SU-DHL-6 (cell line): ENCODE measurements at regions not wholly inside any gene's neighbourhood (a gene's known extent, or its start where the extent isn't known, plus 50 kb on each side); places are given as distances from the start of the nearest gene placed in this dataset.

Source experiments
- H2AFZ ChIP-seq: fragments of 200-600 bp; sonication (generic); 2 replicates; pipeline ENCODE4 v1.6.1; 2014; ENCODE audit warnings: low read depth, mild to moderate bottlenecking, moderate library complexity, mixed read lengths, antibody characterized with exemption, low read length; ENCODE audit not compliant: severe bottlenecking
- H3F3A ChIP-seq: fragments of 200-600 bp; shearing (Covaris generic); 2 replicates; pipeline ENCODE4 v1.6.0; 2016; ENCODE audit warnings: antibody characterized with exemption, mild to moderate bottlenecking; ENCODE audit not compliant: insufficient read depth
- H3K27ac ChIP-seq: fragments of 200-600 bp; sonication (generic); 2 replicates; pipeline ENCODE4 v1.5.1; 2016; ENCODE audit warnings: low read depth, mild to moderate bottlenecking, low read length, moderate library complexity, mixed read lengths
- H3K27me3 ChIP-seq: fragments of 200-600 bp; sonication (generic), shearing (Covaris generic); 2 replicates; pipeline ENCODE4 v1.6.0; 2014; ENCODE audit warnings: mild to moderate bottlenecking, low read length
- H3K36me3 ChIP-seq: fragments of 200-600 bp; sonication (generic); 2 replicates; pipeline ENCODE4 v1.6.1; 2014; ENCODE audit warnings: mild to moderate bottlenecking, low read length, mixed read lengths
- H3K4me2 ChIP-seq: fragments of 300-600, 200-600 bp; shearing (Covaris generic), sonication (generic); 2 replicates; pipeline ENCODE4 v1.6.0; 2014; ENCODE audit warnings: low read length, low read depth, mild to moderate bottlenecking; ENCODE audit not compliant: poor library complexity, severe bottlenecking
- H3K4me3 ChIP-seq: fragments of 200-600 bp; sonication (generic); 2 replicates; pipeline ENCODE4 v1.5.1; 2014; ENCODE audit warnings: antibody characterized with exemption, low read length, mild to moderate bottlenecking, mixed read lengths; ENCODE audit not compliant: insufficient read depth, poor library complexity, severe bottlenecking
- H3K79me2 ChIP-seq: fragments of 200-600 bp; sonication (generic); 2 replicates; pipeline ENCODE4 v1.6.1; 2014; ENCODE audit warnings: mild to moderate bottlenecking, low read length, moderate library complexity; ENCODE audit not compliant: insufficient read depth
- H3K9ac ChIP-seq: fragments of 200-600 bp; sonication (generic); 2 replicates; pipeline ENCODE4 v1.7.0; 2014; ENCODE audit warnings: mild to moderate bottlenecking, low read length
- H3K9me2 ChIP-seq: fragments of 200-600 bp; sonication (generic); replicated peaks from 2 replicates; pipeline ENCODE4 v1.6.1; 2014; ENCODE audit warnings: low read length; ENCODE audit not compliant: insufficient read depth
- H3K9me3 ChIP-seq: fragments of 200-600 bp; sonication (generic); 2 replicates; pipeline ENCODE4 v1.6.1; 2014; ENCODE audit warnings: low read length, mixed read lengths; ENCODE audit not compliant: insufficient read depth
- H4K20me1 ChIP-seq: fragments of 200-600 bp; sonication (generic); 2 replicates; pipeline ENCODE4 v1.6.1; 2014; ENCODE audit warnings: low read depth, mild to moderate bottlenecking, antibody characterized with exemption, low read length, moderate library complexity, mixed read lengths
- CTCF ChIP-seq: fragments of 200-600 bp; sonication (generic); IDR thresholded peaks from one replicate; pipeline ENCODE4 v1.5.1; 2017; ENCODE audit warnings: antibody characterized with exemption, mild to moderate bottlenecking, low read length, moderate library complexity; ENCODE audit not compliant: insufficient read depth, poor library complexity, severe bottlenecking
- EZH2phosphoT487 ChIP-seq: fragments of 200-600 bp; sonication (generic), shearing (Covaris generic); conservative IDR thresholded peaks from 2 replicates; pipeline ENCODE4 v1.6.1; 2018; ENCODE audit warnings: mild to moderate bottlenecking, antibody characterized with exemption, low read length, moderate library complexity, mixed read lengths

- no peaks in the 10 kb centered on the region for H3K27me3 ChIP-seq
- H3K4me3 ChIP-seq: no peak overlapping the region
- H3K27ac ChIP-seq: no peak overlapping the region
- no peaks in the 10 kb centered on the region for H3K9me3 ChIP-seq
- TF ChIP-seq CTCF (no peak), EZH2phosphoT487 (no peak)
- no peak overlapping the region for H3K9ac ChIP-seq
- H3K9me2 ChIP-seq: no peaks in the 10 kb centered on the region
- no peak overlapping the region for H3K4me2 ChIP-seq
- H2AFZ ChIP-seq: no peak overlapping the region
- no peaks in the 10 kb centered on the region for H4K20me1 ChIP-seq
- no peaks in the 10 kb centered on the region for H3K79me2 ChIP-seq
- no peaks in the 10 kb centered on the region for H3K36me3 ChIP-seq
- H3F3A ChIP-seq: no peaks in the 10 kb centered on the region
These were observed 50.7 kb upstream of the DIAPH3 start for GRCh38 chr13:60214213-60215055.

- no peak for TF ChIP-seq CTCF
- TF ChIP-seq EZH2phosphoT487: no peak
- Histone ChIP-seq H3K4me3 (no peak overlapping the region), H3F3A (no peaks in the 10 kb centered on the region), H3K27me3 (no peaks in the 10 kb centered on the region), H3K27ac (no peak overlapping the region), H4K20me1 (no peaks in the 10 kb centered on the region), H3K4me2 (no peak overlapping the region), H3K9me2 (no peaks in the 10 kb centered on the region), H2AFZ (no peak overlapping the region), H3K9ac (no peak overlapping the region), H3K79me2 (no peaks in the 10 kb centered on the region), H3K9me3 (no peaks in the 10 kb centered on the region), H3K36me3 (no peaks in the 10 kb centered on the region)
These were observed 56.3 kb upstream of the DIAPH3 start for GRCh38 chr13:60220072-60220471.

GRCh38 chr13:60221581-60221980 lies 57.9 kb upstream of the DIAPH3 start:
- Histone ChIP-seq H3K79me2 (no peaks in the 10 kb centered on the region), H3K36me3 (no peaks in the 10 kb centered on the region)

More at GRCh38 chr13:60221581-60221980, 57.9 kb upstream of the DIAPH3 start:
- no peak overlapping the region for H3K9ac ChIP-seq
- TF ChIP-seq EZH2phosphoT487 (no peak), CTCF (no peak)
- H2AFZ ChIP-seq: no peak overlapping the region
- H3K27me3 ChIP-seq: no peaks in the 10 kb centered on the region
- no peak overlapping the region for H3K4me2 ChIP-seq
- H3K9me2 ChIP-seq: no peaks in the 10 kb centered on the region
- H3K4me3 ChIP-seq: no peak overlapping the region
- no peaks in the 10 kb centered on the region for H3K9me3 ChIP-seq
- no peak overlapping the region for H3K27ac ChIP-seq
- no peaks in the 10 kb centered on the region for H4K20me1 ChIP-seq
- H3F3A ChIP-seq: no peaks in the 10 kb centered on the region
